GM13977 (cell line): ENCODE measurements at regions not wholly inside any gene's neighbourhood (a gene's known extent, or its start where the extent isn't known, plus 50 kb on each side); places are given as distances from the start of the nearest gene placed in this dataset.

Experiments
- DNase-seq: peaks from one replicate; pipeline ENCODE4 v3.0.0; 2012; ENCODE audit warnings: low spot score
- CTCF ChIP-seq: IDR thresholded peaks from 2 replicates; pipeline ENCODE4 v1.5.1; 2012; ENCODE audit warnings: mild to moderate bottlenecking, control low read depth; ENCODE audit not compliant: insufficient read depth; ENCODE audit errors: extremely low read depth, missing control alignments
- in situ Hi-C: fragments of 300-500 bp; cut with MboI; formaldehyde crosslinking; loops from one replicate; pipeline ENCODE4 v1.12.0; 2022; ENCODE audit warnings: low sequenced_read_pairs, low pct_unique_long_range_greater_than_20kb, mixed read lengths, inconsistent platforms; ENCODE audit not compliant: unreplicated experiment

DNA sequence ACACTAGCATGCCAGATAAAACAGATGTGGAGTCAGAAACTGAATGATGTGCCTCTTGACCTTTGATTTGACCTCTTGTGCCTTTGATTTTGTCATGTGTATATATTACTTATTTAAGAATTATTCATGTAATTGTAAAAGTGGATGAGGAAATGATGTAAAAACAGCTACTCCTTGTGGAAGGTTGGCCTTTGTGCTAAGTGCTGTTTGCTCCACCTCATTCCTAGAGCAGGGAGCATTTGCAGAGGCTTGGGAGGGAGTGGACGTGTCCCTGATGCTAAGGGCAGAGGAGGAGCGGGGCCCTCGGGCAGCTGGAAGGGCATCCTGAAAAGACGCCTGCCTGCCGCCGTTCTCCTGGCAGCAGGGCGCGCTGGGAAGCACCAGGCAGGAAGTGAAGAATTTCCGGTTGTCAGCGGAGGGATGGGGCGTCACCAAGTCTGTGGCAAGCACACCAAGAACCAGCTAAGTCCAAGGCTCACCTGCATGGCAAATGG is 197.6 kb upstream of the ZNF32 start:
- no peak for DNase-seq
- in situ Hi-C loops: no loop called here
- TF ChIP-seq CTCF: no peak

GRCh38 chr10:43845121-43845520 is 196.4 kb upstream of the ZNF32 start:
- DNase-seq: no peak
- in situ Hi-C loops: no loop called here

GRCh38 chr10:43844221-43844620 is 195.5 kb upstream of the ZNF32 start:
- no peak for DNase-seq
- in situ Hi-C loops: no loop called here
- no peak for TF ChIP-seq CTCF

More at GRCh38 chr10:43845121-43845520, 196.4 kb upstream of the ZNF32 start:
- no peak for TF ChIP-seq CTCF

DNA sequence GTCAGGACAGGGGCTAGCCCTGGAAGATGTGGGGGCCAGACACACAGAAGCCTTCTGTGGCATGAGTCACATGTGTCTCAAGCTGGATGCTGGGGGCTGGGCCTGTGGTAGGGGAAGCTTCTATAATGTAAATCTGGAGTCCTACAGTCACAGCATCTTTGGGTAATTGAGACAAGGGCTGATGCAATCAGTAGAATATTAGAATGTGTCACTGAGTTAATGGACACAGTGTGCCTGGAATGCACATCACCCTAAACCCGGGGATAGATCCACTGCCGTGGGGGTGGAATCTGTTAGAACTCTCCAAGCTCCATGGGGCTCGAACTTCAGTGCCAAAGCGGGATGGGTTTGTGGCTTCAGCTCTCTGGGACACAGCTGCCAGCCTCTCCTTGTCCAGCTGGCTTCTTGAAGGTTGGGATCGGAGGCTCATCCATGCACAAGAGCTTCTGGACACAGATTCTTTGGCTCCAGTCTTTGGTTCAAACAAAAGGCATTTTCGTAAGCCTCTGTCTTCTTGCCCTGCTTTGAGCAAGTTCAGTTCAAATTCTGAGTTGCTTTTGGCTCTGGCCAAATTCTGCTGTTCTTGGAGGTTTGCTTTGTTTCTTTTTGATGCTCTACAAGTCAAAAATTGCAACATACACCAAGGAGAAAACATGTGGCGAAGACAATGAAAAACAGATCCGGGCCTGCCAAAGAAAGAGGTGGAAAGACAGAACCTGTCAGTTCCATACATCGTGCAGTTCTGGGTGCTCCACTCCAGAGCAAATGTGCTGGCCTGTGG is 194.8 kb upstream of the ZNF32 start:
- TF ChIP-seq CTCF: no peak
- no peak for DNase-seq
- in situ Hi-C loops: no loop called here

DNA sequence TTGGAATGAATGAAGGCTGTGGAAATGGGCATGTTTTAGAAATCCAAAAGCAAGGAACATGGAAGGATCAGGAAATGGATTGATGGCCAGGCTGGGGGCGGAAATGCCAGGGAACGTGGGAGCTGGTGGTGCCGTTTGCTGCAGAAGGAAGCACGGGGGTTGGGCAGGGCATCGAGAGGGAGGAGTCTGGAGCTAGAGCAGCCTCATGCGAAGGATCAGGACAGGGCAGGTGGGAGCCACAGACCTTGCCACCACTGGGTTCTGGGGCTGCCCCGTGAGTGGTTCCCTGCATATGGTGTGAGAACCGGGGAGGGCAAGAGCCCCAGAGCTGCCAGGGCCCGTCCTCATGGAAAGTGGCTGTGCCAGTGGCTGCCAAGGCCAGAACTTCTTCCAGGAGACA is 193.8 kb upstream of the ZNF32 start:
- no peak for DNase-seq
- no peak for TF ChIP-seq CTCF
- in situ Hi-C loops: no loop called here

DNA sequence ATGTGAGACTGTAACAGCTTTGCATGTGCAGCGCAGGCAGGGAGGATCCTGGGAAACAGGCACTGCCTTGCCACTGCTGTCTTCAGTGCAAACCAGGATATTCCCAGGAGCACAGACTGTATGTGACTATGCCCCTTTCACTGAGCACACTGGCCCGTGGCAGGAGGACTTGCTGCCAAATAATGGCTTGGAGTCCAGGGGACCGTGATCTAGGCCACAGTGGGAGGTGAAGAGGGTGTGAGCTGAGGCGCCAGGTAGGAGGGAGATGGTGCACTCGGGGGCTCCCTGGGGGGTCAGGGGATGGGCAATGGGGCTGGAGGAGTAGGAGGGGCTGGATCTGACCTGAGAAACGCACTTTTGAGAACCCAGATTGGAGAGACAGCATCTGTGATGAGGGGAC is 193.4 kb upstream of the ZNF32 start:
- TF ChIP-seq CTCF: no peak
- in situ Hi-C loops: no loop called here
- DNase-seq: no peak
